MM.1S (cell line): ENCODE measurements at regions not wholly inside any gene's neighbourhood (a gene's known extent, or its start where the extent isn't known, plus 50 kb on each side); places are given as distances from the start of the nearest gene placed in this dataset.

Experiments used
- EZH2 ChIP-seq: fragments of 300-600 bp; sonication (generic); optimal IDR thresholded peaks from 2 replicates; pipeline ENCODE3; 2017; ENCODE audit warnings: low read depth, mild to moderate bottlenecking, antibody characterized with exemption, low read length, mixed read lengths
- TF ChIP-seq, protein P1 (sequence below): fragments of 300-600 bp; sonication (generic); IDR thresholded peaks from 2 replicates; pipeline ENCODE4 v1.5.1; 2016; ENCODE audit warnings: antibody characterized with exemption, low read length, mixed read lengths

DNA sequence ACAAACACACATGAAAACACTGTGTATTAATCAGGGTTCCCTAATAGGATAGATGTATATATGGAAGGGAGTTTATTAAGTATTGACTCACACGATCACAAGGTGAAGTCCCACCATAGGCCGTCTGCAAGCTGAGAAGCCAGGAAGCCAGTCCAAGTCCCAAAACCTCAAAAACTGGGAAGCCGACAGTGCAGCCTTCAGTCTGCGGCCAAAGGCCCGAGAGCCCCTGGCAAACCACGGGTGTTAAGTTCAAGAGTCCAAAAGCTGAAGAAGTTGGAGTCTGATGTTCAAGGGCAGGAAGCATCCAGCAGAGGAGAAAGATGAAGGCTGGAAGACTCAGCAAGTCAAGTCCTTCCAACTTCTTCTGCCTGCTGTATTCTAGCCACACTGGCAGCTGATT lies 1085.0 kb upstream of the TMEM132C start:
- no peak for TF ChIP-seq EZH2
- TF ChIP-seq, protein P1, sequence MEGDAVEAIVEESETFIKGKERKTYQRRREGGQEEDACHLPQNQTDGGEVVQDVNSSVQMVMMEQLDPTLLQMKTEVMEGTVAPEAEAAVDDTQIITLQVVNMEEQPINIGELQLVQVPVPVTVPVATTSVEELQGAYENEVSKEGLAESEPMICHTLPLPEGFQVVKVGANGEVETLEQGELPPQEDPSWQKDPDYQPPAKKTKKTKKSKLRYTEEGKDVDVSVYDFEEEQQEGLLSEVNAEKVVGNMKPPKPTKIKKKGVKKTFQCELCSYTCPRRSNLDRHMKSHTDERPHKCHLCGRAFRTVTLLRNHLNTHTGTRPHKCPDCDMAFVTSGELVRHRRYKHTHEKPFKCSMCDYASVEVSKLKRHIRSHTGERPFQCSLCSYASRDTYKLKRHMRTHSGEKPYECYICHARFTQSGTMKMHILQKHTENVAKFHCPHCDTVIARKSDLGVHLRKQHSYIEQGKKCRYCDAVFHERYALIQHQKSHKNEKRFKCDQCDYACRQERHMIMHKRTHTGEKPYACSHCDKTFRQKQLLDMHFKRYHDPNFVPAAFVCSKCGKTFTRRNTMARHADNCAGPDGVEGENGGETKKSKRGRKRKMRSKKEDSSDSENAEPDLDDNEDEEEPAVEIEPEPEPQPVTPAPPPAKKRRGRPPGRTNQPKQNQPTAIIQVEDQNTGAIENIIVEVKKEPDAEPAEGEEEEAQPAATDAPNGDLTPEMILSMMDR: no peak
